ENCODE measurements at regions not wholly inside any gene's neighbourhood (a gene's known extent, or its start where the extent isn't known, plus 50 kb on each side); places are given as distances from the start of the nearest gene placed in this dataset.

GRCh38 chr4:180710628-180711337 is 1532.4 kb upstream of the TENM3 start:
- no peak for DNase-seq (ENCODE audit: low read depth)

GRCh38 chr4:180717451-180718033 is 1525.7 kb upstream of the TENM3 start:
- DNase-seq (ENCODE audit: low read depth), result no peak

- DNase-seq (ENCODE audit: low read depth), result no peak
Measured at GRCh38 chr4:180721356-180721755, 1521.8 kb upstream of the TENM3 start.

GRCh38 chr4:180726611-180727010 is 1516.6 kb upstream of the TENM3 start:
- DNase-seq (ENCODE audit: low read depth), result no peak

- DNase-seq (ENCODE audit: low read depth), result no peak
Measured at GRCh38 chr4:180727478-180727877, 1515.7 kb upstream of the TENM3 start.

GRCh38 chr4:180734753-180735432 is 1508.3 kb upstream of the TENM3 start:
- no peak for DNase-seq (ENCODE audit: low read depth)

GRCh38 chr4:180741703-180742102 is 1501.5 kb upstream of the TENM3 start:
- DNase-seq (ENCODE audit: low read depth), result no peak

GRCh38 chr4:180745019-180745418 is 1498.2 kb upstream of the TENM3 start:
- no peak for DNase-seq (ENCODE audit: low read depth)

- no peak for DNase-seq (ENCODE audit: low read depth)
Measured at GRCh38 chr4:180751009-180751408, 1492.2 kb upstream of the TENM3 start.

GRCh38 chr4:180757927-180758326 is 1485.3 kb upstream of the TENM3 start:
- no peak for DNase-seq (ENCODE audit: low read depth)

GRCh38 chr4:180766045-180766444 is 1477.2 kb upstream of the TENM3 start:
- DNase-seq (ENCODE audit: low read depth), result no peak

GRCh38 chr4:180766944-180767729 is 1476.1 kb upstream of the TENM3 start:
- DNase-seq (ENCODE audit: low read depth), result no peak

GRCh38 chr4:180768610-180769009 is 1474.6 kb upstream of the TENM3 start:
- no peak for DNase-seq (ENCODE audit: low read depth)

- DNase-seq (ENCODE audit: low read depth), result no peak
Measured at GRCh38 chr4:180769791-180770190, 1473.4 kb upstream of the TENM3 start.

GRCh38 chr4:180770265-180770664 is 1472.9 kb upstream of the TENM3 start:
- no peak for DNase-seq (ENCODE audit: low read depth)

- DNase-seq (ENCODE audit: low read depth), result no peak
Measured at GRCh38 chr4:180784940-180785339, 1458.3 kb upstream of the TENM3 start.

- DNase-seq (ENCODE audit: low read depth), result no peak
Measured at GRCh38 chr4:180788729-180789128, 1454.5 kb upstream of the TENM3 start.

GRCh38 chr4:180789929-180790328 is 1453.3 kb upstream of the TENM3 start:
- no peak for DNase-seq (ENCODE audit: low read depth)

- no peak for DNase-seq (ENCODE audit: low read depth)
Measured at GRCh38 chr4:180790471-180790870, 1452.7 kb upstream of the TENM3 start.

- no peak for DNase-seq (ENCODE audit: low read depth)
Measured at GRCh38 chr4:180792541-180792940, 1450.7 kb upstream of the TENM3 start.

GRCh38 chr4:180794333-180794732 is 1448.9 kb upstream of the TENM3 start:
- DNase-seq (ENCODE audit: low read depth), result no peak

- DNase-seq (ENCODE audit: low read depth), result no peak
Measured at GRCh38 chr4:180798036-180798577, 1445.1 kb upstream of the TENM3 start.

Data from CMK (cell line).